NB4 (cell line): ENCODE measurements at regions not wholly inside any gene's neighbourhood (a gene's known extent, or its start where the extent isn't known, plus 50 kb on each side); places are given as distances from the start of the nearest gene placed in this dataset.

Experiments used
- DNase-seq: peaks from one replicate; pipeline ENCODE4 v3.0.0; 2010; ENCODE audit warnings: low read depth
- H3K4me3 ChIP-seq: one replicate; pipeline ENCODE4 v1.5.1; 2011; ENCODE audit warnings: mild to moderate bottlenecking, low read depth, low read length, moderate library complexity
- CTCF ChIP-seq: IDR thresholded peaks from one replicate; pipeline ENCODE4 v1.5.1; 2012; ENCODE audit warnings: low read depth, low read length
- MAX ChIP-seq: IDR thresholded peaks from 2 replicates; pipeline ENCODE4 v1.6.1; 2011; ENCODE audit warnings: low read depth, low read length
- MYC ChIP-seq: IDR thresholded peaks from 2 replicates; pipeline ENCODE4 v1.6.1; 2011; ENCODE audit warnings: low read depth, low read length
- POLR2A ChIP-seq: IDR thresholded peaks from 2 replicates; pipeline ENCODE4 v1.6.1; 2011; ENCODE audit warnings: mild to moderate bottlenecking; ENCODE audit not compliant: insufficient read length; ENCODE audit errors: extremely low read depth

- H3K4me3 ChIP-seq: no peak overlapping the region
- no peak for TF ChIP-seq CTCF
- TF ChIP-seq POLR2A: no peak
- no peak for TF ChIP-seq MAX
- no peak for TF ChIP-seq MYC
- DNase-seq: no peak
These were observed 106.5 kb upstream of the COX10 start for GRCh38 chr17:13962716-13963240.

- no peak for DNase-seq
- no peak overlapping the region for H3K4me3 ChIP-seq
- TF ChIP-seq MAX (no peak), CTCF (no peak)
These were observed 101.9 kb upstream of the COX10 start for GRCh38 chr17:13967416-13967815.

DNA sequence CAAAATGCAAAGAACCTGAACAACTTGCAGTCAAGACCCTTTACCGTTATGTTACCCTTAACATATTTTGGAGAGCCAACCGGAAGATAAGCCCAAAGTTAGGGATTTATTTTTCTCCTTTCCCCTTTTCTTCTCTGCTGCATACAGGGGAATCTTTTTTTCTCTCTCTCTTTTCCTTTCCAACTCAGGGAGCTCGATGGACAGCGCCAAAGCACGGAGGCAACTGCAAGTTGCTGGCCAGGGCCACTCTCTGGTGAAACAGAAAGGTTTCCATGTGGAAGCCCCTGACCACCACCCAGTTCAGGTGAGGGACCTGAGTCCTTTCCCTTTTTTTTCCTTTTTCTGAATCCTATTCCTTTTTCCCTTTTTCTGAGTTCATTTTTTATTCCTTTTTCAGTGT, 98.8 kb upstream of the COX10 start:
- DNase-seq: no peak
- H3K4me3 ChIP-seq: no peak overlapping the region
- TF ChIP-seq MAX: no peak
- no peak for TF ChIP-seq CTCF
- TF ChIP-seq MYC: no peak
- TF ChIP-seq POLR2A: no peak

GRCh38 chr17:13973960-13974651, 95.2 kb upstream of the COX10 start:
- H3K4me3 ChIP-seq: no peak overlapping the region
- TF ChIP-seq MAX: no peak
- TF ChIP-seq POLR2A: no peak
- TF ChIP-seq CTCF: no peak
- TF ChIP-seq MYC: no peak
- DNase-seq: no peak

DNA sequence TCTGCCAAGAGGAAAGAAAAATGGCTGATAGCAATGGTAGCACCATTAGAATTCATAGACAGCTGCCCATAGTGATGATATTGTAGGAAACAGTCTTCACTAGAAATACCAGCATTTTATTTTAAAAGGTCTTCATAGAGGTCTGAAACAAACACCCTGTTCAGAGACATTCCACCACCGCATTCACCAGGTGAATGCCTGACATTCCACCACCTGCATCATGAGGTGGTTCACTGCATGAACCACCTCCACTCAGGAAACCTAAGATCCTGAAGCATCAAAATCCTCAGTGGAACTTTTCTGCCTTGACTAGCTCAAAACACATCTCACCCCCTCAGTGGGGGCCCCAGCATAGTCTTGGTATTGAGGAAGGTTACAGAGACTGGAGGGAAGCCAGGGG, 91.5 kb upstream of the COX10 start:
- no peak for DNase-seq
- H3K4me3 ChIP-seq: no peak overlapping the region
- TF ChIP-seq POLR2A (no peak), CTCF (no peak), MAX (no peak), MYC (no peak)
